GM19452 (cell line): ENCODE measurements at regions not wholly inside any gene's neighbourhood (a gene's known extent, or its start where the extent isn't known, plus 50 kb on each side); places are given as distances from the start of the nearest gene placed in this dataset.
"Not testable (repeated sequence)": the region's sequence is repeated elsewhere in the genome, so short reads cannot be mapped to it uniquely, and the experiment has no call there.

Experiments
- ATAC-seq: cut with Tn5 transposase; IDR thresholded peaks from one replicate; pipeline ENCODE4 v1.9.1; 2021; ENCODE audit not compliant: unreplicated experiment

GRCh38 chr7:153404781-153405279 lies 645.3 kb downstream of the ACTR3B start:
- ATAC-seq = no peak

DNA sequence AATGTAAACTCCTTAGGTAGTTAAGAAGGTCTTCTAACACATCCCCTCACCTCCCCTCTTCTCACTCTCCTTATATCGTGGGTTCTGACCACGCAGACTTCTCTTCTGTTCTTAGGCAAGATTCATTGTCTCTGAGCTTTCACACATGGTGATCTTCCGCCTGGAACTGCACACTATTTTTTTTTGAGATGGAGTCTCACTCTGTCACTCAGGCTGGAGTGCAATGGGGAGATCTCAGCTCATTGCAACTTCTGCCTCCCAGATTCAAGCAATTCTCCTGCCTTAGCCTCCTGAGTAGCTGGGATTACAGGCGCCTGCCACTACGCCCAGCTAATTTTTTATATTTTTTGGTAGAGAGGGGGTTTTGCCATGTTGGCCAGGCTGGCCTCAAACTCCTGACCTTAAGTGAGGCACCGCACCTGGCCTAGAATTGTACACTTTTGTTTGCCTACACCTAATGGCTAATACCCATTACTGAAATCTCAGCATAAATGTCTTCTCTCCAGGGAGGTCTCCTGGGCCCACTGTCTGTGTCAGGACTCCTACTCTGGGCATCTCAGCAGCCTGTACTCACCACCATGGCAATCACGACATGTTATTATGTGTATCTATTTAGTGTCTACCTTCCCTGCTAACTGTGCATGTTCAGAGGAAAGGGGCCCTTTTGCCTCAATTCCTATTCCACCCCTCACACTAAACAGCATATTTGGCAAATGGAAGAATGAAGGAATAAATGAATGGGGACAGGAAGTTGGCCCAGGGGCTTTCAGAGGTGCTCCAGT lies 646.3 kb upstream of the DPP6 start:
- ATAC-seq = no peak

- ATAC-seq = no peak
Observed at GRCh38 chr7:153406486-153406872, 645.7 kb upstream of the DPP6 start.

GRCh38 chr7:153407291-153408046 lies 644.7 kb upstream of the DPP6 start:
- no peak for ATAC-seq

DNA sequence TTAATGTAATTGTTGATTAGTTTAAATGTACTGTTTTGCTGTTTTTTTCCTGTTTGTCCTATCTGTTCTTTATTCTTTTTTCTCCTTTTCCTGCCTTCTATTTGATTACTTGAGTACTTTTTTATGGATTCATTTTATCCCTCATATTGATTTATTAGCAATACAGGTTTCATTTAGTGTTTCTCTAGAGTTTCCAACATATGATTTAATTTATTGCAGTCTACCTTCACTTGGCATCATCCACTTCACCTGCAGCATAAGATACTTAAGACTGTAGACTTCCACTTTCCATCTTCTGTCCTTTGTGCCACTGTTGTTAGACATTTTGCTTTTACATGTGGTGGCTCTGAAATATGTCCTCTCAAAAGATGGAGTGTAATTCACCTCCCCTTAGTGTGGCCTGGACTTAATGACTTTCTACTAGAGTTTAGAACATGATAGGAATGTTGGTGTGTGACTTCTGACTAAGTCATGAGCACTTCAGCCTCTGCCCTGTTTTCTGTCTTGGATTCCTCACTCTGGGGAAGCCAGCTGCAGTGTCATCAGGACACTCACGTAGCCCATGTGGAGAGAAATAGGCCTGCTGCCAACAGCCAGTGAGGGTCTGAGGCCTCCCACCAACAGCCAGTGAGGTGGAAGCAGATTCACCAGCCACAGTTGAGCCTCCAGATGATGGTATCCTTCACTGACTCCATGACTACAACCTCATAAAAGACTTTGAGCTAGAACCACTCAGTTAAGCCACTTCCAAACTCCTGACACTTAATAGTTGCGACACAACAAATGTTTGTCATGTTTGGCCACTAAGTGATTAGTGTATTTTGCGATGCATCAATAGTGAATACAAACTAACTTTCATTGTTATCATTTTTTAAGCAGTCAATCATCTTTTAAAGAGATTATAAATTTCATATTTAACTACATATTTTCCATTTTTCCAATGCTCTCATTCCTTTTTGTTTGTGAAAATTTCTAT lies 643.5 kb upstream of the DPP6 start:
- ATAC-seq = no peak

GRCh38 chr7:153409567-153410342 lies 642.4 kb upstream of the DPP6 start:
- not testable (repeated sequence) for ATAC-seq

GRCh38 chr7:153410997-153411642 lies 641.1 kb upstream of the DPP6 start:
- ATAC-seq = not testable (repeated sequence)

GRCh38 chr7:153412114-153412823 lies 639.9 kb upstream of the DPP6 start:
- ATAC-seq = not testable (repeated sequence)

- ATAC-seq = not testable (repeated sequence)
Observed at GRCh38 chr7:153412824-153413198, 639.4 kb upstream of the DPP6 start.

DNA sequence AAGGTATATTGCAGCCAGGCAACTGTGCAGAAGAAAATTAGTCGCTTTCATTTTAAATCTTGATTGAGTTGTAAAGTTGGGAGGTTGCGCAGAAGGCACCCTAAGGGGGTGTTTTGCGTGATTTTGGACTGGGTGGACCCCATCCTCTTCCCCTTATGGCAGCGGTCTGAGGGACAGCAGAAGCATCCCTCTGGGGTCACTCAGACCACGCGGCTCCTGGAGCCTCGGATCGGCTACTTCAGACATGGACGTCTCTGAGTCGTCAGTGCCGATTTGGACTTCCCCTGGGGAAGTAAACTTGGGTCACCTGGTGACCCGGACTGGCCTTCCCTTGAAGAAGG lies 639.0 kb upstream of the DPP6 start:
- ATAC-seq = no peak

DNA sequence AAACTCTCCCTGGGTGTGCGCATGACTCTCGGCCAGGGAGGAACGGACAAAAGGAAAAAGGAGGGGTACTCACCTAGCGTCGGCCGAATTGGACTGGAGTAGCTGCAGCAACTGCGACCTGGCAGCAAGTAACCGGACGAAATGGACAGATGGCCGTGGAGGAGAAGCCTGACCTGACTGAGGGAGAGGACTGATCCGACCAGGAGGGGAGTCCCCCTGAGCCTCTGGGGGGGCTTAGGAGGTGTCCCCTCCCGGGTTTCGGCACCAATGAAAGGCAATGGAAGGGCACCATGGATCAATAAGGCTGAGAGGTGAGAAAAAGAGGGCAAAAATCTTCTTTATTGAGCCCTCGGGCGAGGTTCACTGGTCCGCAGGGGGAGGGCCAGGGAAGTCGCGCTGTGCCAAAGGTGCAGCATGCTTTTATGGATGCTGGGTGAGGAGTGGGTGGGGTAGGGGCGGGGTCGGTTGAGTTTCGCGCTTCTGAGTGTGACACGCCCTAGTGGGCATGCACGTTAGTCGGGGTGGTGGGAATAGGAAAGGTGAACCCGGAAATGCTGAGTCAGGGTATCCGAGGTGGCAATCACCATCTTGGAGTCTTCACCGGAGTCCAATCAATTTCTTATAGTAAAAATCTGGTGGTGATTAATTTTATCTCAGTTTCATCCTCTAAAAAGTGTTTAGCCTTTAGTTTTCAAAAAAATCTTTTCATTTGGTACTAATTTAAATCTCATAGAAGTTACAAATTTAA lies 638.5 kb upstream of the DPP6 start:
- ATAC-seq = no peak

DNA sequence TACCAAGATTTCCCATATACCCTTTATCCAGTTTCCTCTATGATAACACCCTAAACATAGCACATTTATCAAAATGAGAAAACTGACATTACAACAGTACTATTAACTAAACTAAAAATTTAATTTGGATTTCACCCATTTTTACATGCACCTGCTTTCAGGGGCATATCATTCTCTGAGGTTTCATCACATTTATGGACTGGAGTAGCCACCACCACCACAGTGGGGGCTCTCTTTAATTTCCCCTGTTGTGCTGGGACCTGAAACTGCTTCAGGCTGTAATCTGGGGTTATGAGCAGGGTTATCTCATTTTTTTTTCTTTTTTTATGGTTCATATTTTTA lies 637.9 kb upstream of the DPP6 start:
- no peak for ATAC-seq

DNA sequence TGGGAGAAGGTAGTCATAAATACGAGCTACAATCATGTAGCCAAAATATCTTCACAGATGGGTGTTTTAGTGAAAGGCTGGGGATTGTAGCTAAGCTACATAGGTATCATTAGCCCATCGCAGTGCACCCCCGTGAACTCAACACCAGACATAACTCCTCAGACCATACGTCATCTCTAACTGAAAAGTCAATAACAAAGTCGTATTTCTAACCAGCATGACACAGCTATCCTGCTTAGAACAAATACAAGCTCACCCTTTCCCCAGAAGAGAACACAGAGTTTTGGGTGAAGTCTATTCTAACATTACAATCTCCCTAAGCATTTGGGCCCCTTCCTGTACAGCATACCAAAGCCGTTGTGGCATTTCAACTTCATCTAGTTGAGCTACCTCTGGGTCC lies 636.6 kb upstream of the DPP6 start:
- ATAC-seq = no peak

GRCh38 chr7:153422291-153423209 lies 629.6 kb upstream of the DPP6 start:
- ATAC-seq = no peak

GRCh38 chr7:153423210-153423590 lies 629.0 kb upstream of the DPP6 start:
- ATAC-seq = no peak

- ATAC-seq = no peak
Observed at GRCh38 chr7:153430931-153431330, 621.3 kb upstream of the DPP6 start.

DNA sequence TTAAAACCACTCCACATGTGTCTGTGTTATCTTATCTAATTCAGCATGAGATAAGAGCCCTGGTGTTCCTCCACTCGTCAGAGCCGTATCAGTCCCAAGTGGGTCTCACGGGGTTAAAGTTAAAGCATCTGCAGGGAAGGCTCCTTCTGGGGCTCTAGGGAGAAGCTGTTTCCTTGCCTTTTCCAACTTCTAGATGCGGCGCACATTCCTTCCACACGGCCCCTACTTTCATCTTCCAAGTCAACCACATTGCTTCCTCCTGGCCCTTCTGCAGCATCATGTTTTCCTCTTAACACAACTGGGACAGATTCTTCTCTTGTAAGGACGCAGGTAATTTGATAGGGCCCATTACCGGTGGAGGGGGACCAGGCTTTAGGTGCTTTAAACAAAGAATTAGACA lies 620.1 kb upstream of the DPP6 start:
- ATAC-seq = no peak

GRCh38 chr7:153433223-153433622 lies 619.0 kb upstream of the DPP6 start:
- ATAC-seq = no peak
